ENCODE measurements at regions not wholly inside any gene's neighbourhood (a gene's known extent, or its start where the extent isn't known, plus 50 kb on each side); places are given as distances from the start of the nearest gene placed in this dataset.

GRCh38 chr11:25737071-25737675, 594.8 kb upstream of the ANO3 start:
- no peak overlapping the region for H3K4me3 ChIP-seq
- no peaks in the 10 kb centered on the region for H3K4me1 ChIP-seq
- intact Hi-C loops (cut with DNase I): no loop called here
- no peaks in the 10 kb centered on the region for H3K9me3 ChIP-seq
- H3K36me3 ChIP-seq: no peaks in the 10 kb centered on the region
- TF ChIP-seq, protein P1, sequence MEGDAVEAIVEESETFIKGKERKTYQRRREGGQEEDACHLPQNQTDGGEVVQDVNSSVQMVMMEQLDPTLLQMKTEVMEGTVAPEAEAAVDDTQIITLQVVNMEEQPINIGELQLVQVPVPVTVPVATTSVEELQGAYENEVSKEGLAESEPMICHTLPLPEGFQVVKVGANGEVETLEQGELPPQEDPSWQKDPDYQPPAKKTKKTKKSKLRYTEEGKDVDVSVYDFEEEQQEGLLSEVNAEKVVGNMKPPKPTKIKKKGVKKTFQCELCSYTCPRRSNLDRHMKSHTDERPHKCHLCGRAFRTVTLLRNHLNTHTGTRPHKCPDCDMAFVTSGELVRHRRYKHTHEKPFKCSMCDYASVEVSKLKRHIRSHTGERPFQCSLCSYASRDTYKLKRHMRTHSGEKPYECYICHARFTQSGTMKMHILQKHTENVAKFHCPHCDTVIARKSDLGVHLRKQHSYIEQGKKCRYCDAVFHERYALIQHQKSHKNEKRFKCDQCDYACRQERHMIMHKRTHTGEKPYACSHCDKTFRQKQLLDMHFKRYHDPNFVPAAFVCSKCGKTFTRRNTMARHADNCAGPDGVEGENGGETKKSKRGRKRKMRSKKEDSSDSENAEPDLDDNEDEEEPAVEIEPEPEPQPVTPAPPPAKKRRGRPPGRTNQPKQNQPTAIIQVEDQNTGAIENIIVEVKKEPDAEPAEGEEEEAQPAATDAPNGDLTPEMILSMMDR (IDR thresholded peaks at IDR 0.05): no peak
- no peak for DNase-seq (ENCODE audit: low spot score in 2 of 2)
- H3K27ac ChIP-seq: no peak overlapping the region
- H3K27me3 ChIP-seq: no peaks in the 10 kb centered on the region

DNA sequence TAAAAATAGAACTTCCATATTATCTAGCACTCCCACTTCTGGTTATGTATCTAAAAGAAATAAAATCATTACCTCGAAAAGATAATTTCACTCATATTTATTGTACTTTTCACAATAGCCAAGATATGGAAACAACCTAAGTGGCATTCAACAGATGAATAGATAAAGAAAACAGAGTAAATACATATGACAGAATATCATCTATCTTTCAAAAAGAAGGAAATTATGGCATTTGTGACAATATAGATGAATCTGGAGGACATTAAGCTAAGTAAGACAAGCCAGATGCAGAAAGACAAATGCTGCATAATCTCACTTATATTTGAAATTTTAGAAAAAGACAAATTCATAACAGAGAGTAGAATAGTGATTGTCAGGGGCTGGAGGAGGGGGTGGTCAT, 590.0 kb upstream of the ANO3 start:
- Histone ChIP-seq H3K27me3 (no peaks in the 10 kb centered on the region), H3K27ac (no peak overlapping the region), H3K4me1 (no peaks in the 10 kb centered on the region), H3K4me3 (no peak overlapping the region), H3K9me3 (no peaks in the 10 kb centered on the region), H3K36me3 (no peaks in the 10 kb centered on the region)
- DNase-seq (ENCODE audit: low spot score in 2 of 2): no peak
- TF ChIP-seq, protein P1 (IDR thresholded peaks at IDR 0.05): no peak
- intact Hi-C loops (cut with DNase I): no loop called here

DNA sequence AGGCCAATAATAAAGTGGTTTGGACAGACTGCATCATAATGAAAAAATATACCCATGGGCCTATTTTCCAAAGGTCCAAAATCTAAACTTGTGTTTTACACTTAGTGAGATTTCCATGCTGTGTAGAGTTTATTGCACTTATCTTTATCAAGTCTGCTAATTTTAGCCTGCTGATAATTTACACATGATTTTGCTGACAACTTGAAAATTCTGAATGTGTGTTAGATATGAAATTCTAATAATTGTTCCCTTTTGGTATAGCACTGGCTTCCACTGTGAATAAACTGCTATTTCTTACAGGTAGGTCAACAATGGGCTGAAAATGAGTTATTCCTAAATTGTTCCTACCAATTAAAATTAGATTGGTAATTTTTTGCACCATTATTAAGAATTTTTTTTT, 589.1 kb upstream of the ANO3 start:
- intact Hi-C loops (cut with DNase I): no loop called here
- Histone ChIP-seq H3K27ac (no peak overlapping the region), H3K4me1 (no peaks in the 10 kb centered on the region), H3K4me3 (no peak overlapping the region), H3K36me3 (no peaks in the 10 kb centered on the region), H3K27me3 (no peaks in the 10 kb centered on the region), H3K9me3 (no peaks in the 10 kb centered on the region)
- no peak for DNase-seq (ENCODE audit: low spot score in 2 of 2)
- TF ChIP-seq, protein P1 (IDR thresholded peaks at IDR 0.05): no peak

DNA sequence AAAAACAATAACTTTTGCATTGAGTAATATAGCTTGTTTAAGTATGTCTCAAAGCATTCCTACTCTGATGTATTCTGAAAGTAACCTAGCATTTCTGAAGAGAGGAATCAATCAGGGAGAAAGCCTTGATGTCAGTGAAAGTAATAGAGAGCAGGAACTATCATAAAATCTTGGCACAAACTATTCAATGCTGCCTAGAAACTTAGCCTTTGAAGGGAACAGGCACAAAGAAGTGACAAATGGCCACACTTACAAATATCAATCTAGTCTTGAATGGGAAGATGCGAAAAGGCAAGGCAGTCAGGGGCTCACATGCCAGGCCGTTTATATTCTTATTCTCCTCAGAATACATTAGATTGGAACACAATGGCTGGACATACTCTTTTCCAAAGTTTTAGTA, 576.5 kb upstream of the ANO3 start:
- Histone ChIP-seq H3K4me1 (no peaks in the 10 kb centered on the region), H3K4me3 (no peak overlapping the region), H3K9me3 (no peaks in the 10 kb centered on the region), H3K27ac (no peak overlapping the region), H3K36me3 (no peaks in the 10 kb centered on the region), H3K27me3 (no peaks in the 10 kb centered on the region)
- intact Hi-C loops (cut with DNase I): no loop called here
- TF ChIP-seq, protein P1 (IDR thresholded peaks at IDR 0.05): no peak
- no peak for DNase-seq (ENCODE audit: low spot score in 2 of 2)

GRCh38 chr11:25755918-25756584, 575.9 kb upstream of the ANO3 start:
- no peaks in the 10 kb centered on the region for H3K36me3 ChIP-seq
- H3K27me3 ChIP-seq: no peaks in the 10 kb centered on the region
- H3K4me3 ChIP-seq: no peak overlapping the region
- TF ChIP-seq, protein P1 (IDR thresholded peaks at IDR 0.05): no peak
- H3K9me3 ChIP-seq: no peaks in the 10 kb centered on the region
- H3K4me1 ChIP-seq: no peaks in the 10 kb centered on the region
- intact Hi-C loops (cut with DNase I): no loop called here
- H3K27ac ChIP-seq: no peak overlapping the region
- no peak for DNase-seq (ENCODE audit: low spot score in 2 of 2)
